ENCODE measurements at regions not wholly inside any gene's neighbourhood (a gene's known extent, or its start where the extent isn't known, plus 50 kb on each side); places are given as distances from the start of the nearest gene placed in this dataset.

DNA sequence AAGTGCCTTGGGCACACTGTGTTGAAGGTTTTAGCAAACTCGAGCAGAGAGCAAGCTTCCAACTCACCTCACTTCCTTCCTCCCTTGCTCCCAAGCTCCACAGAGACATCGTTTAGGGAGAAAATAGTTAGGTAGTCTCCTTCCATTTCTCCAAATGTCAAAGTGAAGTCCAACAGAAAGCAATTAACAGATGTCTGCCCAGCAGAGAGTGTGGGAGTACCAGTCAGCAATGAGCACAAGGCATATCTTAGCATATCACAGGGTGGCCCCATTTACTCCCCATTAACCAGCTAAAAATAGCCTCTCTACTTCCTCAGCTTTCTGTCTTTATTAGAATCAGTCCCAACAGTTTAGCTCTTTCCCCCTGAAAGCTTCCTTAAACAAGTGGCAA is 334.2 kb upstream of the CAMK1G start:
- DNase-seq: no peak
- no peak overlapping the region for H3K27ac ChIP-seq
- TF ChIP-seq CTCF (IDR thresholded peaks at IDR 0.05): no peak
- intact Hi-C loops (cut with DNase I): no loop called here
- no peak for ATAC-seq
- no peaks in the 10 kb centered on the region for H3K4me1 ChIP-seq
- no peaks in the 10 kb centered on the region for H3K27me3 ChIP-seq
- no peaks in the 10 kb centered on the region for H3K36me3 ChIP-seq
- no peak overlapping the region for H3K4me3 ChIP-seq
- H3K9me3 ChIP-seq: no peaks in the 10 kb centered on the region

- no peaks in the 10 kb centered on the region for H3K36me3 ChIP-seq
Observed at GRCh38 chr1:209249785-209250440, 333.6 kb upstream of the CAMK1G start.

GRCh38 chr1:209250861-209251636 is 332.5 kb upstream of the CAMK1G start:
- no peaks in the 10 kb centered on the region for H3K9me3 ChIP-seq
- ATAC-seq: no peak
- H3K4me3 ChIP-seq: no peak overlapping the region
- intact Hi-C loops (cut with DNase I): no loop called here
- H3K36me3 ChIP-seq: no peaks in the 10 kb centered on the region
- no peak overlapping the region for H3K27ac ChIP-seq
- no peak for TF ChIP-seq CTCF (IDR thresholded peaks at IDR 0.05)
- no peaks in the 10 kb centered on the region for H3K4me1 ChIP-seq
- H3K27me3 ChIP-seq: no peaks in the 10 kb centered on the region
- DNase-seq: no peak

More at GRCh38 chr1:209249785-209250440, 333.6 kb upstream of the CAMK1G start:
- H3K27me3 ChIP-seq: no peaks in the 10 kb centered on the region
- H3K4me1 ChIP-seq: no peaks in the 10 kb centered on the region
- DNase-seq (no peak), ATAC-seq (no peak)
- TF ChIP-seq CTCF (IDR thresholded peaks at IDR 0.05): no peak
- intact Hi-C loops (cut with DNase I): no loop called here
- no peaks in the 10 kb centered on the region for H3K9me3 ChIP-seq
- no peak overlapping the region for H3K27ac ChIP-seq
- no peak overlapping the region for H3K4me3 ChIP-seq

DNA sequence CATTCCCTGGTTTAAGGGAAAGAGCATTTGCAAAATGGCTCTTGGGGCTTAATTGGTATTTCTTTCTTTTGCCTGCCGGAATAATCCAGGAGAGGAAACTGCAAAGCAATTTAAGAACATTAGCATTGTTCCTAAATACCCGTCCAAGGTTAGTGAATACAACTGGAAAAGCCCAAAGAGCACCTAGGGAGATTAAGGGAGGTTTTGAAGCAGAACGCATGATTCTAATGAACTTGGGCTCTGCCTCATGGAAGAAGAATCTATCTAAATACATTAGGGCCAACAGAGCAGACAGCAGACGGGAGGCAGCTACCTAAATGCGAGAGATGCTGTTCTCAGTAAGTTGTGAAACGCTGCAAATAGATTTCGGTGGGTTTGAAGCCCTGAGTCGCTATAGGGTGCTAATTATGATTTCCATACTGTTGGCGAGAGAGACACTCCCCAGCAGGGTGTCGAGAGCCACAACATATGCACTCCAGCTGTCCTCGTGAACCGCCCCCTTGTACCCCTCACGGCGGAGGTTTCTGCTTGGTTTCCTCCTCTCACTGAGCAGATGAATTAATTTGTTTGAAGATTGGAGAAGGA is 326.7 kb upstream of the CAMK1G start:
- H3K4me1 ChIP-seq: no peaks in the 10 kb centered on the region
- no peaks in the 10 kb centered on the region for H3K36me3 ChIP-seq
- no peak overlapping the region for H3K27ac ChIP-seq
- intact Hi-C loops (cut with DNase I): no loop called here
- DNase-seq: no peak
- peaks cover 0 to 11% of the 10 kb centered on the region in 2 donors for H3K9me3 ChIP-seq
- H3K4me3 ChIP-seq: no peak overlapping the region
- no peak for ATAC-seq
- no peak for TF ChIP-seq CTCF (IDR thresholded peaks at IDR 0.05)
- H3K27me3 ChIP-seq: no peaks in the 10 kb centered on the region

DNA sequence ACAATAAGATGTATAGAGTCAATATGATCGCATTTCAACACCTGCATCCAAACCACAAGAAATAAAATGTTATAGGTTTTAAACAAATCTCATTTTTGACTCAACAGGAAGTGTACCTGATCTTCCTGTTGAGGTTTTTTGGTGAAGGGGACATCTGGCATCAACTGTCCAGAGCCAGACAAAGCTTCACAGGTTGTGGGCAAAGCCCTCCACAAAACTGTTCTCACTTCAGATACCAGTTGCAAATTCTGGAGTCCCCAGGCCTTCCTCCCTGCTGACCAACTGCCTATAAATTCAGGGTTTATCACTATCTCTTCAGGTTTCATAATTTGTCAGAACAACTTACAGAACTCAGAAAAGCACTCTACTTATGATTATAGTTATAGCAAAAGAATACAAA is 326.1 kb upstream of the CAMK1G start:
- Histone ChIP-seq H3K9me3 (peaks cover 0 to 11% of the 10 kb centered on the region in 2 donors), H3K27ac (no peak overlapping the region), H3K27me3 (no peaks in the 10 kb centered on the region), H3K36me3 (no peaks in the 10 kb centered on the region), H3K4me1 (no peaks in the 10 kb centered on the region), H3K4me3 (no peak overlapping the region)
- no peak for TF ChIP-seq CTCF (IDR thresholded peaks at IDR 0.05)
- no peak for ATAC-seq
- intact Hi-C loops (cut with DNase I): no loop called here
- no peak for DNase-seq

All from left lung (tissue), 4 donors.